Inferior parietal cortex (tissue), 1 donor: ENCODE measurements at regions not wholly inside any gene's neighbourhood (a gene's known extent, or its start where the extent isn't known, plus 50 kb on each side); places are given as distances from the start of the nearest gene placed in this dataset.
"Not testable (repeated sequence)": the region's sequence is repeated elsewhere in the genome, so short reads cannot be mapped to it uniquely, and the experiment has no call there.

Source experiments
- DNase-seq: peaks from one replicate; pipeline ENCODE4 v3.0.0-alpha.2; 2016; ENCODE audit errors: extremely low spot score

DNA sequence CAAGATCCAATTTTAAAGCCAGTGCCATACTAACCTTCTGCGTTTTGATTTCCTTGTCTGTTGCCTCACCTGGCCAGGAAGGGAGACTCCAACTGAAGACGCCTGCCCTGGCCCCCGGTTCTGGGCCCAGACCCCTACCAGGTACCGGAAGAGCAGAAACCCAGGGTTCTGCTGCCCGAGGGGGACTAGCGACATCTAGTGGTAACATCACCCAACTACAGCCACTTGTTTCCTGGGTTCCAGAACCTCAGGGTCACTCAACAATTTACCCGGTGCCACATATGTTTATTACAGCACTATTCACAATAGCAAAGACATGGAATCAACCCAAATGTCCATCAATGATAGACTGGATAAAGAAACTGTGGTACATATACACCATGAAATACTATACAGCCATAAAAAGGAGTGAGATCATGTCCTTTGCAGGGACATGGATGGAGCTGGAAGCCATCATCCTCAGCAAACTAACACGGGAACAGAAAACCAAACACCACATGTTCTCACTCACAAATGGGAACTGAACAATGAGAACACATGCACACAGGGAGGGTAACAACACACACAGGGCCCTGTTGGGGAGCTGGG lies 268.7 kb upstream of the IRX4 start:
- DNase-seq: not testable (repeated sequence)

GRCh38 chr5:2149195-2149539 lies 266.4 kb upstream of the IRX4 start:
- no peak for DNase-seq

- no peak for DNase-seq
These were observed 265.8 kb upstream of the IRX4 start for GRCh38 chr5:2148312-2149194.

GRCh38 chr5:2147504-2148311 lies 265.0 kb upstream of the IRX4 start:
- no peak for DNase-seq

DNA sequence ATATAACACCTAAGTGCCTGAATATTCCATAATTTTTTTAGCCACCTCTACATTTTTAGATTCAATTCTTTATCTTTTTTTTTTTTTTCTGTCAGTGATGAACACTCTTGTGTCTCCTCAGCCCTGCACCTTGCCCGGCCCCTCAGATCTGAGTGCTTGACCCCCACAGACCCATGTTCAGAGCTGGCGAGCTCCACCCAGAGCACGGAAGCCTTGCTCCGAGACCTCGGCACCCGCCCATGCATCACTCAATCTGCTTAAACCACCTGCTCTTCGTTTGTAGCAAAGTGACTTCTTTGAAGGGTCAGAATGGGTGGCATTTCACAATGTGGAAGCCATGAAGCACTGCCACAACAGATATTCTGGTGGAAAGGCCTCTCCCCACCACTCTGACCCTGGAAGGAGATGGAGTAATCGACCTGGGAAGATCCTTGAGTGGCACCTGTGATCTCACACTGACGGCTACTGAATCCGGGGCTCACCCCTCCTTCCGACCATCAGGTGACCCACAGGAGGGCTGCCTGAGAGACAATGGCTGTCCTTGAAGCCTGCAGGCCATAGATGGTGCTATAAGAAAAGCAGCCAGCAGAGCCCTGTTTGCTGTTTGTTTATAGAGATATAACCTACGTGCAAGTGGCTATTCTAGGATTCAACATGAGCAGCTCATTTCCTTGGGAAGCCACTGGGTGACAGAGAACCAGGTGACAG lies 261.1 kb upstream of the IRX4 start:
- no peak for DNase-seq

GRCh38 chr5:2143088-2143487 lies 260.4 kb upstream of the IRX4 start:
- no peak for DNase-seq

DNA sequence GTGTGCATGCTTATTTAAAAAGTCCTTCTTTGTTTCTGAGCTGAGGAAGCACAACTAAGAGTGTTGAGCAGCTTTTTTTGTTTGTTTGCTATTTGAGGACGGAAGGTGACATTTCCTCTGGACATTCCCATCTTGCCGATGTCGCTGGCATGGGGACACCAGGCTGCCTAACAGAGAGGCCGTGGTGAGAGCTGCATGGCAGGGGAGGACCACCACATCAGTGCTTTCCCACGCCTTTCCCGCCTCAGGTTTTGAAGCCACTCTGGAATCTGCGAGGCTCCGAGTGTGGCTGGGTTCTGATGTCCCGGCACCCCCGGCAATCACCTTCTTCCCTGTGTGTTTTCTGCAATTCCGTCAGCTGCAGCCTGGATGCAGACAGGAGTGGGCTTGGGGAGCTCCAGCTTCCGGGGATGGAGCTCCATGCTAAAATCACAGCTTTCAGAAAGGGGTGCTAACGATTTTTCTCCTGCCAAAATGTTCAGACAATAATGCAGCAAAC lies 259.8 kb upstream of the IRX4 start:
- no peak for DNase-seq

- DNase-seq: no peak
These were observed 258.7 kb upstream of the IRX4 start for GRCh38 chr5:2141254-2142000.

- no peak for DNase-seq
These were observed 257.9 kb upstream of the IRX4 start for GRCh38 chr5:2140501-2141175.

GRCh38 chr5:2139478-2139877 lies 256.8 kb upstream of the IRX4 start:
- no peak for DNase-seq

- DNase-seq: no peak
These were observed 256.2 kb upstream of the IRX4 start for GRCh38 chr5:2138896-2139295.

- DNase-seq: no peak
These were observed 254.8 kb upstream of the IRX4 start for GRCh38 chr5:2137444-2138050.

GRCh38 chr5:2136728-2137333 lies 254.1 kb upstream of the IRX4 start:
- no peak for DNase-seq

- no peak for DNase-seq
These were observed 253.1 kb upstream of the IRX4 start for GRCh38 chr5:2135833-2136232.

GRCh38 chr5:2135354-2135753 lies 252.6 kb upstream of the IRX4 start:
- no peak for DNase-seq

GRCh38 chr5:2134543-2135292 lies 252.0 kb upstream of the IRX4 start:
- no peak for DNase-seq

- DNase-seq: no peak
These were observed 251.2 kb upstream of the IRX4 start for GRCh38 chr5:2133936-2134335.

- DNase-seq: no peak
These were observed 250.4 kb upstream of the IRX4 start for GRCh38 chr5:2133080-2133479.

GRCh38 chr5:2132497-2132847 lies 249.7 kb upstream of the IRX4 start:
- no peak for DNase-seq
